OCI-LY3 (cell line): ENCODE measurements at regions not wholly inside any gene's neighbourhood (a gene's known extent, or its start where the extent isn't known, plus 50 kb on each side); places are given as distances from the start of the nearest gene placed in this dataset.

Experiments used
- CTCF ChIP-seq: fragments of 200-600, 300-600 bp; sonication (generic); IDR thresholded peaks from 2 replicates; pipeline ENCODE4 v1.5.1; 2014; ENCODE audit warnings: antibody characterized with exemption, low read length, low read depth
- EZH2phosphoT487 ChIP-seq: fragments of 200-600 bp; shearing (Covaris generic); IDR thresholded peaks from 2 replicates; pipeline ENCODE4 v1.6.1; 2018; ENCODE audit warnings: antibody characterized with exemption, mixed run types, low read depth

- TF ChIP-seq CTCF (no peak), EZH2phosphoT487 (no peak)
Measured at GRCh38 chr10:9926003-9926402, 1091.7 kb upstream of the CELF2 start.
